ENCODE measurements at regions not wholly inside any gene's neighbourhood (a gene's known extent, or its start where the extent isn't known, plus 50 kb on each side); places are given as distances from the start of the nearest gene placed in this dataset.

DNA sequence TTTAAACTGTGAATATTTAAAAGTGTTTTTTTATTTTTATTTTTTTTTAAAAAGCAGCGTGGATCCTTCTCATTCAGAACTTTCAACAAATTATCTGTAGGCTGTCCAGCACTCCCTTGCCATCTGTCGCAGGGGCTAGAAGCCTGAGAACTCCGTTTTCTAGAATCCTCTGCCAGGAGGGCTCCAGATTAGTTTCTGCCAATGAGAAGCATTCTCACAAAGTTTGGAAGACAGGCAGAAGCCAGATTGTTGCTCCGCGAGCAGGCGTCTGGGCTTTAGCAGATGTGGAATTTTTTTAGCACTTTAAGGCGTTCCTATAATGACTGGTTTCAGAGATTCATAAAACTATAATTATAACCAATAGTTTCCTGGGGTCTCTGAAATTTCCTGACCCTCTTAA lies 220.9 kb upstream of the KIAA1217 start:
- TF ChIP-seq, protein P1, sequence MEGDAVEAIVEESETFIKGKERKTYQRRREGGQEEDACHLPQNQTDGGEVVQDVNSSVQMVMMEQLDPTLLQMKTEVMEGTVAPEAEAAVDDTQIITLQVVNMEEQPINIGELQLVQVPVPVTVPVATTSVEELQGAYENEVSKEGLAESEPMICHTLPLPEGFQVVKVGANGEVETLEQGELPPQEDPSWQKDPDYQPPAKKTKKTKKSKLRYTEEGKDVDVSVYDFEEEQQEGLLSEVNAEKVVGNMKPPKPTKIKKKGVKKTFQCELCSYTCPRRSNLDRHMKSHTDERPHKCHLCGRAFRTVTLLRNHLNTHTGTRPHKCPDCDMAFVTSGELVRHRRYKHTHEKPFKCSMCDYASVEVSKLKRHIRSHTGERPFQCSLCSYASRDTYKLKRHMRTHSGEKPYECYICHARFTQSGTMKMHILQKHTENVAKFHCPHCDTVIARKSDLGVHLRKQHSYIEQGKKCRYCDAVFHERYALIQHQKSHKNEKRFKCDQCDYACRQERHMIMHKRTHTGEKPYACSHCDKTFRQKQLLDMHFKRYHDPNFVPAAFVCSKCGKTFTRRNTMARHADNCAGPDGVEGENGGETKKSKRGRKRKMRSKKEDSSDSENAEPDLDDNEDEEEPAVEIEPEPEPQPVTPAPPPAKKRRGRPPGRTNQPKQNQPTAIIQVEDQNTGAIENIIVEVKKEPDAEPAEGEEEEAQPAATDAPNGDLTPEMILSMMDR (IDR thresholded peaks at IDR 0.05; ENCODE audit: insufficient read depth, low read length, missing control alignments): no peak
- POLR2A ChIA-PET: no interaction called here

DNA sequence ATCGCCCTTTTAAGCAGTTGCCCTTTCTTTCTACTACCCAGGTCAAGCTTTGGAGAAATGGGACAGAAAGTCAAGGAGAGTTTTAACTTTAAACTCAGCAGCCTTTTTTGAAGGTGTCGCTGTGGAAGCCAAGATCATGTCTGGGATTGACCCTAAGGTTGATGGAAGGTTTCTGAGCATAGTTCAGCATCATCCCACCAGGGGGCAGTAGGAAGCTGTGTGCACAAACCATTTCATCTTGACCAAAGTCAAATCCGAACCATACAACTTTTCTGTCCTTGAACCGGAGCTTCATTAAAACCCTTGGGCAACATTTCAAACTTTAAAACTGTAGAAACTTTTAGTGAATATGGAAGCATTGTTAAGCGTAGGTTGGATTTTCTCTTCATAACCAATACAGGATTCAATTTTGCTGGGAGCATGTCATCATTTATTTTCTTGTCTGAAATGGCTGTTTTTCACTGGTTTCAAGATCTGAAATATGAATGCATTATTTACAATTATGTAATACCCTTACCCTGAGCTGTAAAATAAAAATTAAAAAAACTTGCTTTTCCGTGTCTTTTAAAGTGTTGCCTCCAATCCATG lies 214.4 kb upstream of the KIAA1217 start:
- DNase-seq (ENCODE audit: low read depth, low spot score): peak; percentile 7
- POLR2A ChIA-PET: no interaction called here
- TF ChIP-seq, protein P1 (IDR thresholded peaks at IDR 0.05; ENCODE audit: insufficient read depth, low read length, missing control alignments): peak; percentile 86
- CTCF ChIA-PET: interaction anchor here (0.6 to 6.9 kb wide), 60 partner anchors 9 to 568 kb away, joined by 3 to 153 read pairs (median 5); no protein-coding TSS in a partner anchor
- H3K4me3 ChIP-seq (ENCODE audit: low read depth, low read length): no peak overlapping the region

More for the DNA sequence above, 220.9 kb upstream of the KIAA1217 start:
- DNase-seq (ENCODE audit: low read depth, low spot score): no peak
- CTCF ChIA-PET: no interaction called here
- H3K4me3 ChIP-seq (ENCODE audit: low read depth, low read length): no peak overlapping the region

DNA sequence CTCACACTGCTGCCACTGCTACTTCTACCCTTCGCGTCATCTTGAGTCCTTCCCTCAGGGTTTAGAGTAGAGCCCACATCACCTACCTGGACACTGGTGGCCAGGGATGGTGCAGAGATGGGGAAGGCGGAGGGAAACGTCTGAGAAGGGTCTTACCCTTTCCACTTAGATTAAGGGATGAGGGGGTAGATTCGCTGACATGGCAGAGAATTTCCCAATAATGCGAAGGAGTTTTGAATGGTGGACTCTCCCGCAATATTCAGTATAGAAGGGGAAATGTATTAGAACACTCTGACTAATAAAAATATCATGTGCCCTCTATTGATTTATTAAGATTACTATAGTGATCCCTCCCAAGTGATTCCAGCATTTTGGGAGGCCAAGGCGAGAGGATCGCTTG lies 209.5 kb upstream of the KIAA1217 start:
- TF ChIP-seq, protein P1 (IDR thresholded peaks at IDR 0.05; ENCODE audit: insufficient read depth, low read length, missing control alignments): no peak
- H3K4me3 ChIP-seq (ENCODE audit: low read depth, low read length): no peak overlapping the region
- ChIA-PET POLR2A (no interaction called here), CTCF (no interaction called here)
- no peak for DNase-seq (ENCODE audit: low read depth, low spot score)

DNA sequence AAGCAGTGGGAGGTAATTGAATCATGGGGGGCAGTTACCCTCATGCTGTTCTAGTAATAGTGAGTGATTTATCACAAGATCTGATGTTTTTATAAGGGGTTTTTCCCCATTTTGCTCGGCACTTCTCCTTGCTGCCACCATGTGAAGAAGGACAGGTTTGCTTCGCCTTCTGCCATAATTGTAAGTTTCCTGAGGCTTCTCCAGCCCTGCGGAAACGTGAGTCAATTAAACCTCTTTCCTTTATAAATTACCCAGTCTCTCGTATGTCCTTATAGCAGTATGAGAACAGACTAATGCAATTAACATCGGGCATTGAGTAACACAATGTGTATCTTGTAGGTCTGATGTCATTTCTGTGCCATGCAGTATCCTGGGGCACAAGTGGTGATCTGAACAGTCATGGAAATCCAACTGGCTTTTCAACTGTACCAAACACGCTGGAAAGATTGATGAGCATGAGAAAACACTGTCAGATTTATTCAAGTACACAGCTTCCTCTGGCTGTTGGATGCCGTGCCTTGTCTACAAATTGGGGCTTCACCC lies 208.6 kb upstream of the KIAA1217 start:
- TF ChIP-seq, protein P1 (IDR thresholded peaks at IDR 0.05; ENCODE audit: insufficient read depth, low read length, missing control alignments): no peak
- no peak overlapping the region for H3K4me3 ChIP-seq (ENCODE audit: low read depth, low read length)
- no peak for DNase-seq (ENCODE audit: low read depth, low spot score)
- ChIA-PET CTCF (interaction anchor here (1.0 kb wide), 1 partner anchor 556 kb away, joined by 3 read pairs; no protein-coding TSS in a partner anchor), POLR2A (no interaction called here)

DNA sequence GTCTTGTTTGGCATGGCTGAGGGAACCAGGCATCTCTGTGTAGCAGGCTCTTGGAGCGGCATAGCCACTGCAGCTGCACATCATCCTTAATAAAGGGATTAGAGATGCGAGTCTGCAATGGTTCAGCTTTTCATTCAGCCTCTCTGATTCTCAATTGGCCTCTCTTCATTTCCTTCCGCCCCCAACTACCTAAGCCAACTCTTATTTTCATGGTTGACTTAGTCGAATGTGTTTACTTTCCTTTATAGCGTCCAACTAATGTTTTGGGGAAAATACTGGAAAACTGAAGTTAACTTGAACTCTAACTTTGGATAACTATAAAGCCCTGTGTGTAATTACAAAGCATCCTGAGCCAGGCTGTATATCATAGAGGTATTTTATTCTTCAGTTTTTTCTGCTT lies 202.2 kb upstream of the KIAA1217 start:
- H3K4me3 ChIP-seq (ENCODE audit: low read depth, low read length): no peak overlapping the region
- POLR2A ChIA-PET: no interaction called here
- no peak for DNase-seq (ENCODE audit: low read depth, low spot score)
- CTCF ChIA-PET: interaction anchor here (2.1 kb wide), 1 partner anchor 512 kb away, joined by 4 read pairs; no protein-coding TSS in a partner anchor
- TF ChIP-seq, protein P1 (IDR thresholded peaks at IDR 0.05; ENCODE audit: insufficient read depth, low read length, missing control alignments): no peak

DNA sequence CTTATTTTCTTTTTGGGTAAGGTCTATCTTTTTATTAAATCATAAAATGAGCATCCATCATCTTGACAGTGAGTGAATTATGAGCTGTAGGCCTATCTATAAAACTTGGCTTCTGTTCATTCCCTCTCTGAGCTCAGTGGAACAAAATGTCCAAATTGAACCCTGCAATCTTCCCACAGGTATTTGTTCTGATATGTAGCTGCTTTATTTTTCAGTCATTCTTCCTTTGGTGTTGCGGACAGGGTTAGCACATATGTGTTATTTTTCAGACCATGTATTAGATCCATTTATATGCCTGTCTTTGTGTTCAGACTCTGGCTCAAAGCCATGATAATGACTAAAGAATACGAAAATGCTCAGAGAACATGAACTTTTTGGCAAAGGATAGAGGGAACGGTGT lies 201.6 kb upstream of the KIAA1217 start:
- POLR2A ChIA-PET: no interaction called here
- CTCF ChIA-PET: interaction anchor here (4.6 kb wide), 1 partner anchor 14 kb away, joined by 29 read pairs; no protein-coding TSS in a partner anchor
- TF ChIP-seq, protein P1 (IDR thresholded peaks at IDR 0.05; ENCODE audit: insufficient read depth, low read length, missing control alignments): no peak
- DNase-seq (ENCODE audit: low read depth, low spot score): no peak
- H3K4me3 ChIP-seq (ENCODE audit: low read depth, low read length): no peak overlapping the region

All from AG04449 (cell line).